Activated T-helper 9 cell treated with anti-CD3 and anti-CD28 coated beads, Interleukin-2, amount 50 U/mL, for 16 hours (primary cell): ENCODE measurements at regions not wholly inside any gene's neighbourhood (a gene's known extent, or its start where the extent isn't known, plus 50 kb on each side); places are given as distances from the start of the nearest gene placed in this dataset.

Experiments used
- DNase-seq: peaks from one replicate; pipeline ENCODE4 v3.0.0-alpha.2; 2020; ENCODE audit warnings: low read depth

GRCh38 chr11:134645576-134645975 is 233.5 kb upstream of the B3GAT1 start:
- no peak for DNase-seq

- no peak for DNase-seq
Observed at GRCh38 chr11:134644476-134645456, 232.7 kb upstream of the B3GAT1 start.

DNA sequence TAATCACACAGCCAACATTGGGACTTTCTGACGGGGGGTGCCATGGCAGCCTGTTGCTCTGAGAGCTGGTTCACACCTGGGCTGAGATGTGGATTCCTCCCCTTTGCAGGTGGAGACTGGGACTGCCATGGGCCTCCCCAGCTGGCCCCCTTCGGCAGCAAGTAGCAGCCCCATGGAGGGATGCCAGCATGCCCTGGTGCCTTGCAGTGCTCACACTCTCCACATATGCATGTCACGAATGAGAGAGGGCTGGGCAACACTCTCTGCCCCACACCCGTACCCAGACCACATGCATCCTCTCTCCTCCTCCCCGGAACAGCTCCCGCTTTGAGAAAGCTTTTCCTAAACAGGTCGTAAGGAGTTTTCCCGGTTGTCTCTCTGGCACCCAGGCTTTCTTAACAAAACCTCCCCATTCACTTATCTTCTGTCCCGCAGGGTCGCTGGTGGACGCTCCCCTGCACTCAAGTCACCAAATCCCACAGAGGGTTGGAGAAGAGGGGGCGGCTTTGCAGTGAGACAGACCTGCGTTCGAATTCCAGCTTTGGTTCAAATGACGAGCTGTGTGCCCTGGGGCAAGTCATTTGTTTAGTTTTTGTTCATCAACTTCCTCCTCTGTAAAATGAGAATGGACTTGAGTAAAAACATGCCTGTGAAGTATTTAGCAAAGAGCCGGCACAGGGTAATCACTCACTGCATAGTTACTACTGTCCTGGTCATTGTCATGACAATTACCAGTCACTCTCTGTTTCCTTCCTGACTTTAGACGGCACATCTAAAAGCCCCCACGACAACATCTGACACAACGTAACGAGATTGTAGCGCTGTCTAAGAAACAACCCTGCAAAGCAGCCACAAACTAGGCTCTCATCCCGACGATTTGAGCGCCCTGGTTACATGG is 231.3 kb upstream of the B3GAT1 start:
- no peak for DNase-seq

- no peak for DNase-seq
Observed at GRCh38 chr11:134642206-134642605, 230.2 kb upstream of the B3GAT1 start.

DNA sequence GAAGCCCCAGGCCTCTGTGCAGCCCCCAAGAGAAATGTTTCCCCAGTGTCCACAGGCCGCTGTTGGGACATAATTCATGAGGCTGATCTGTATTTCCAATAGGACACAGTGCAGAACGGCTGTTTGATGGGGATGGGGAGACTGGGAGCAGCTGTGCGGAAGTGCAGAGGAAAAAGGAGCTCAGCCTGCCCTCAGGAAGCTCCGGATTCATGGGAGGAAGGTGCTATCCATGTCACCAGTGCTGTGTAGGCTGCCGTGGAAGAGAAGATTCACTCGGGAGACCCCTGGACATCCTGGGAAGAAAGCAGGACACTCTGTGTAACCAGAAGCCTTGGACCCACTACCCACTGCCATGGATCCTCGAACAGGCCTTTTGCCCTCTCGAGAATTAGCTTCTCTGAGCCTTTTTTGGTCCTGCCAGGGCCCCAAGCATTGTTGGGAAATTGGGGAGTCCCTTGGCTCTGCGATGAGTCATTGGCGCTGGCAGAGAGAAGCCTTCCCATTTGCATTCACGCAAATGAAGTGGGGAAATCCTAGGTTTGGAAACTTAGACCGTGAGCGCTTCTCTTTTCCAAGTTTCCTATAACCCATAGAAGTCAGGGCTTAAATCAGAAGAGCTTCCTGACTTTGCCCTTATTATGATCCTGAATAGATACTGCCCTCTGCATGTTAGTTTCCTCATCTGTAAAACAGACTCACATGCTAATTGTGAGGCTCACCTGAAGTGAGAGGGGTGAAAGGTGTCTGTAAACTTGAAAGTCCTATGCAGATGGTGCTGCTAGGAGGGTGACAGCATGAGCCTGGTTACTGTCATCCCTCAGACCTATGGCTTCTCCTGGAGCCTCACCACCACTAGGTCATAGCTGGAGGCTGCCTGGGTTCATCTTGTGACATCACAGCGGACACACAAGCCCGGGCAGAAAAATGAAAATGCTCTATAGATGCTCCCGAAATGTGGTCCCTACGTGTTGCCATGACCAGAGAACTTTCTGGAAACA is 229.2 kb upstream of the B3GAT1 start:
- no peak for DNase-seq

GRCh38 chr11:134640536-134640935 is 228.5 kb upstream of the B3GAT1 start:
- DNase-seq, result no peak

DNA sequence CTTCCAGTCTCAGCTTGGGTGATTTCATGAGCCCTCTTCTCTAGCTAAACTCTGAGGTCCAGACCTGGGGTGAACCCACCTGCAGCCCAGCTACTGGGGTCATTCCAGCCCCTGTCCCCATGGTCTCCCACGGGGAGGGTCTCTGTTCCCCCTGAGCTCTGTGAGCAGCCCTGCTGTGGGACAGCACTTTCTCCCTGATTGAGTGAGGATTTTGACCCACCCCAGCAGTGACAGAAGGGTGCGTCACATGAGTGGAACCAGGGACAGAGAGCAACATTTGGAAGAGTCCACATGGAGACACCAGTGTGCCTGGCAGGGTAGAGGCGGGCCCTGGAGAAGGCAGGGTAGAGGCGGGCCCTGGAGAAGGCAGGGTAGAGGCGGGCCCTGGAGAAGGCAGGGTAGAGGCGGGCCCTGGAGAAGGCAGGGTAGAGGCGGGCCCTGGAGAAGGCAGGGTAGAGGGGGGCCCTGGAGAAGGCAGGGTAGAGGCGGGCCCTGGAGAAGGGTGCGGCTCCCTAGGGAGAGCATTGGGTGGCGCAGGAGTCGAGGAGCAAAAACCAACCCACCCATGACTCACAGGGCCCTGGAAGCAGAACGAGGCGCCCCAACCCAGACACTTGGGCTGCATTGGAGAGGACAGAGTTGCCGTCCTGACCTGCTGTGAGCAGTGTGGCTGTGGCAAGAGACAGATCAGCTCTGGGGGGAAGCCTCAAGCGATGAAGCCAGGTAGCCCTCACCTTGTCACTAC is 227.7 kb upstream of the B3GAT1 start:
- DNase-seq, result no peak

GRCh38 chr11:134638796-134639430 is 226.9 kb upstream of the B3GAT1 start:
- DNase-seq, result no peak

DNA sequence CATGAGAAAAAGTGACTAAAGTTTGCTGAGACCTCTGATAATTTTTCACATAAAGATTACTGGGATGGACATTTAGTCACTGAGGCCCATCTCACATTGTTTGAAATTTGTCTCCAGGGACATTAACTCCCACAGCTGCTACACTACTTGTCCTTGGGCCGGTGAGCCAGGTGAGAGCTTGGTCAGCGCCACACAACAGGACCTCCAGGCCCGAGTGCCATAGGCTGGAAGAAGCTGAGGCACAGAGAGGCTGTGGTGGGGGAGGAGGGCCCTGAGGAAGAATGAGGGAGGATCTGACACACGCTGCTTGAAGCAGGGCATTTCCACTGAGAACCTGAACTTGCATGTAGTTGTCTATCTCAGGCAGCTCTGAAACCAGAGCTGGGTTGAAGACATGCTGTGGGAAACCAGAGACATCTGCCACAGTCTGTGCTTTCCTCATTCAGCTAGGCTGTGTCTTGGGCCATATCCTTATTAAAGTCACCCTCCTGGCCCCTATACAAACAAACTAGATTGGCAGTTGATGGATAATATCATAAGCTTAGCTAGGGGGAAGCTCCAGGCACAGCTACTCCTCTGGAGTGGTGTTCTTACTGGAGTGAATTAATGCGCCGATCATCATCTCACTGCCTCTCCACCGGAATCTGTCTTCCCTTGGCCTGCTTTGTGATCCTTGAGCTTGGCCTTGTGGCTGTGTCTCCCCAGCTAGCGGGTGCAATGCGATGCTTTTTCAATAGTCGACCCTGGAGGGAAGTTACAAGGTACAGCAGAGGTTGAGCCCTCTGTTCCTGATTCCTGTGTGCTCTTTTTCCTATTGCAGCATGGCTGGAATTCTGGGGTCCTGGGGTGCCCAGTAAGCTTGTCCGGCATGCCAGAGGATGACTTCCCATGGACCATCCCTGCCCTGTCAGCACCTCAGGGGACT is 225.3 kb upstream of the B3GAT1 start:
- no peak for DNase-seq

DNA sequence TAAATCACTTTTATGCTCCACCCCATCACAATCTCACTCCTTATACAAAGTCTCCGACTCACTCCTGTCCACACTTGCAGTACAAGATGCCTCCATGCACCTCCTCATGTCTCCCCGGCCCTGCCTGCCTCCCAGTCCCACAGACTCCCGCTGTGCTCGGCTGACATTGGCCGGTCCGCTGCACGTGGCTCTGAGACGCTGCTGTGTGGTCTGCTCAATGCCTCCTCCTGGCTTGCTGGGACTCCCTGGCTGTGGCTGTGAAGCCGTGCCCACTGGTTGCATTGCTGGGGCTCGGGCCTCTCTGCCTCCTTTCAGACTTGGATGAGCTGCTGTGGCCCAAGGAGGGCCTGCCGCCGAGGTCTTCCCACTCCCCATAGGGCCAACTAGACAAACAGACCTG is 224.0 kb upstream of the B3GAT1 start:
- no peak for DNase-seq

DNA sequence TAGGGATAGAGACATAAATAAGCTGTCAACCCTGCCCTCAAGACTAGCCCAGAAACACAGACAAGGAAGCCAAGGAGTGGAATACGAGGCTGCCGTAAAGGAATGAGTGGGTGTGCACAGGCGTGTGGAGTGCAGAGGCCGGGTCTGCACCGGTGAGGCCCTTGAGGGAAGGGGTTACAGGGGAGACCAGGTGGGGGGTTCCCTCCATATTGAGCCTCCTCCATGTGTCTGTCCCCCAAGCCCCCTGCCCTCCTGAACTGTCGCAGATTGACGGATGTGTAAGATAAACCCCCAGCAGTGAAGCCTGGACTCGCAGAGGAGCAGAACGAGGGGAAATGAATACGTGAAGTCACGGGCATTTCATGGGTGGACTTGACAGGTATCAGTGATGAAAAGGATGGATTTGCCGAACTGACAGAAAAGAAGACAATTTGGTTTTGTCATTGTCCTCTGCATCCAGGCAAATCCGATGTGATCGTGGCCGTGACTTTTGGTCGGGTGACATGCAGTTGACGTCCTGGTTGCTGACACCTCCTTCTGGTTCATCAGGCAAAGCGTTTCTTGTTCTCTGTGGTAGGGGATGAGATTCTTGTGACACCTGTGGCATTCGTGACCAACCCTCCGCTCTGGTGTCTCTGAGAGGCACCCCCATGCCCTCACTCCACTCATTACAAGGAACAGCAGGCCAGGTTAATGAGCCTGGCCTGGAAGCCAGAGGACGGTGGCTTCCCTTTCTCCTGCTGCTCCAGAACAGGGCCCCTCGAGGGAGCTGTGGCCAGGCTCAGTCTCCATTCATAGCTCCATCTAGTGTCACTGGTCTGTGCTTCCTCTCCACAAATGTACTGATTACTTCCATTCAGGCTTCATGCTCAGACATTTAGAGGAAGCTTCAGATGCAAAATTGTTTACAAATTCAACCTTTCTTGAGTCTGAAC is 223.1 kb upstream of the B3GAT1 start:
- DNase-seq, result no peak

DNA sequence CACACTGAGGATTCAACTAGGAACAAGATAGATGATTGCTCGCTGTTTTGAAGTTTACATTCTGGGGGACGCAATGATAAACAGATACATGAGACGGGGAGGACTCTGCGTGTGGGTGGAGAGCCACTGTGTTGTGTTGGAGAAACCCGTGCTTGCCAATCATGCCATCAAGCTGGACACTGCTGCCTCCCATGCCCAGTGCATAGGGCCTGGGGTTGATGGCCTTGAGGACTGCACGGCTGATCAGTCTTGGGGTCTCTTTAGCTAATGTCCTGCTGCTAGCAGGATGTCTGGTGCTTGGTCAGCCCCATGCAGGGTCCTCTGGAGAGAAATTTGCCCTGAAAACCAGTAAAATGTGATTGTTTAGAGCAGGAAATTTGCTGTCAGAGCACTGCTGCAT is 221.2 kb upstream of the B3GAT1 start:
- no peak for DNase-seq

DNA sequence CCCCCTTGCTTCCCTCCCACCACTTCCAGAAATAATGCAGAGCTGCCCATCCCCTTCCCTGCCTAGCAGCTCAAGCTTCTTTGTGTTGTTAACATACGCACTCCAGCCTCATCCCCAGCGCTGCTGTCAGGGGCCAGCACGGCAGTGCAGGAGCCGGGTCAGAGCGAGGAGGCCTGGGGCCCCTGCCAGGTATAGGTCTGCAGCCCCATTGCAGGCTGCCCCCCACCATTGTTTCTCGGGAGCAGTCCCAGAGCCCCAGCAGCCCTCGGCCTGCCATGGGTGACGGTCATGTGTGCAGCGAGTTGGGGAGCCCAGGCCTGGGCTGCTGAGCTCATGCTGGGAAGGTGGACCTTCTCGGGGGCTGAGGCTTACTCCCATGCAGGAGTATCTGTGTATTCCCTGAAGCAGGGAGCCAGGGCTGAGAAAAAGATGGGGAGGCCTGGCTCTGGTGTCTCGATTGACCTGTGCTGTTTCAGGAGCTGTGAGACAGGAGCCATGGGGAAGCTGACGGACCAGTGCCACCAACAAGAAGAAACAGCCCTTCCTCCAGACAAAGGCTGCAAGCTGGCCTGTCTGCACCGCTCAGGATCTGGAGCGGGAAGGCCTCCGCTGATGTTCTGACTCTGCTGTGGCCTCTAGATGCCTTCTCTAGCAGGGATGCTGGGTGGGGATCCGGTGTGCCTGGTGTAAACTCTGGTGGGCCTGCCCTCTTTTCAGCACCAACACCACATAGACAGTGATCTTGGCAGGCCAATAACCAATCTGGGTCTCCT is 220.5 kb upstream of the B3GAT1 start:
- DNase-seq, result no peak

DNA sequence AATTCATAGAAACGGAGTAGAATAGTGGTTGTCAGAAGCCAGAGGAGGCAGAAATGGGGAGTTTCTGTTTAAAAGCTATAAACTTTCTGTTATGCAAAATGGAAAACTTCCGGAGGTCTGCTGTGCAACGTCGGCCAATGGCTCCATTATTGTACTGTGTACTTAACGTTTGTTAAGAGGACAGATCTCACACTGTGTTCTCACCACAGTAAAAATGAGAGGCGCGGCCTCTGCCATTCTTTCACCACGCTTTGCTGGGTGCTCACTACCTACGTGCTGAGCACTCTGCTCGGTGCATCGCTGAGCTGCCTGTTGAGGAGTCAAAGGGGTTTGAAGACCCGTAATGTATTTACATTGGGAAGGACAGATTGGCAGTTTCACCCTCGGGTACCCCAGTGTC is 218.8 kb upstream of the B3GAT1 start:
- no peak for DNase-seq

DNA sequence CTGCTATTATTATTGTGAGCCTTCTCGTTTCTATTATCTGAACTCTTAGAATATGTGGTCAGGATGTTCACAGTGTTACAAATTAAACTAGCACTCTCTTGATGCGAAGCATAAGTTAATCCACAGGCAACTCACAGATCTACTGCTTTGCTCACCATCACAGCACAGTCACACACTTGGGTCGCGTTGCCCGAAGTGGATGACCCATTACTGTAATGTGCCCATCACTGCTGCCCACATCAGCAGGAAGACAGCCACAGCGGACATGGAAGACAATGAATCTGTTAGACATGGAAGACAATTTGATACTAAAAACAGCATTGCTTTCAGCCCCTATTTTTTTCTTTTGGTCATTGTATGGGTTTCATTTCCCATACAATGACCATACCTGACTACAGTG is 216.4 kb upstream of the B3GAT1 start:
- DNase-seq, result no peak

- no peak for DNase-seq
Observed at GRCh38 chr11:134626032-134626431, 214.0 kb upstream of the B3GAT1 start.

DNA sequence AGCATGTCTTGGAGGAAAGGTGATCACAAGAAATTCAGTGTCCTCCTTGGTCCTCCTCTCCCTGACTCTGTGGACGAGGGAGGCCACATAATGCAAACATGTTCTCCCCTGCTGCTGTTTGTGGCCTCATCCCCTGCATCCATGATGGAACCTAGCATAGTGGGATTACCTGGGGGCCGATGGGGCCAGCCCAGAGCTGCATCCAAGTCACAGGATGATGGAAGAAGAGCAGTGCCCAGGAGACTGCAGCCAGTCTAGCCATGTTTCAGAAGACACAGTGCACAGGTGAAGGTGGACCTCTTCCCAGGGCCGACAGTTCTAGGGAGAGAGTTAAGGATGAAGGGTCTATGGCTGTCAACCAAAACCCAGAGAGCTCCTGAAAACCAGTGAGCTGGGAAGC is 213.6 kb upstream of the B3GAT1 start:
- no peak for DNase-seq
